ENCODE measurements at regions not wholly inside any gene's neighbourhood (a gene's known extent, or its start where the extent isn't known, plus 50 kb on each side); places are given as distances from the start of the nearest gene placed in this dataset.

DNA sequence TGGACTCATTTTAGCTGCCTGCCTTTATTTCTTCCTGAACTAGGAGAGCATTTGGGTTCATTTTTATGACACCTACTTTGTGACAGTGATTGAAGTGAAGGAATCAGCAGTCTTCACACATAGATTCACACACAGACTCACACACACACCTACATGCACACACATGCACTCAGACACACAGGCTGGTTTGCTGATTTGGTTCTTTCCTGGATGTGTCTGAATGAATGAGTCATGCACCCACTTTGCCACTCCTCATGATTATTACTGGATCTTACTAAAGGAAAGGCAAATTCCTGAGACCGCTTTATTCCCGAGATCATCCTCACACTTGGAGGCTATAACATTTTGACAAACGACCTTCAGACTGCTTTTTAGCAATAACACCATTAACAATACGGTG is 529.5 kb downstream of the AGTPBP1 start:
- FAIRE-seq (peak; percentile 99), DNase-seq (ENCODE audit: insufficient read length, low spot score) (peak; percentile 16)
- no peak for TF ChIP-seq POLR2A (IDR thresholded peaks at IDR 0.05; ENCODE audit: low read depth, low read length)

GRCh38 chr9:85208666-85209065 is 533.1 kb downstream of the AGTPBP1 start:
- TF ChIP-seq POLR2A (IDR thresholded peaks at IDR 0.05; ENCODE audit: low read depth, low read length) = no peak
- no peak for DNase-seq (ENCODE audit: insufficient read length, low spot score)
- FAIRE-seq = no peak

DNA sequence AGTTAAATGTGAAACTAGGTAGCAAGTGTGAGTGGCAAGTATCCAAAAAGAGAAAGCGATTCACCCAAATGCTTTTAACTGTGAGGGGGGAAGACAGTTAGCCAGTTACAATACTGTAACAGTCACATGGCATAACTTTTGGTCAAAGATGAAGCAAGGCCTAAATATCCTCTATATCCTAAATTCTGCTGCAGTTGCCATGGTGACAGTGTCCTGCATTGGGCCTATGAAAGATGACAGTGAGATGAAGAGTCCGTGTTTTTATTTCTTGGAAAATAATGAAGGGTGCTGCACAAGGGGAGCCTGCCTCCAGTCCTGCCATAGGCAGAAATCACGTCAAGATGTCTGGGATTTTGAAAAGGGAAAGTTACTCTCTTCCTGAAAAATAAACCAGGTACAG is 534.6 kb downstream of the NTRK2 start:
- FAIRE-seq (no peak), DNase-seq (ENCODE audit: insufficient read length, low spot score) (no peak)
- no peak for TF ChIP-seq POLR2A (IDR thresholded peaks at IDR 0.05; ENCODE audit: low read depth, low read length)

DNA sequence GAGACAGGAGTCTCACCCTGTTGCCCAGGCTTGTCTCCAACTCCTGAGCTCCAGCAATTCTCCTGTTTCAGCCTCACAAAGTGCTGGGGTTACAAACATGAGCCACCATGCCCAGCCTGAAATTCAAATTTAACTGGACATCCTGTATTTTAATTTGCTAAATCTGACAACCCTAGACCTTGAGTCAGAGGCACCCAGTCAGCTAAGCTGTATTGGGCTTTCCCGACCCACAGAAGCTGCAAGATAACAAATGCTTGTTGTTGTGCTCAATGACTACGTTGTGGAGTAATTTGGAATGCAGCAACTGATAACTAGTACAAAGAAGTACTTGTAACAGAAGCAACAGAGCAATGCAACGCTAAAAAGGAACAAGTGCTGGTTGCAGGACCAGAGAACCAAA is 533.1 kb downstream of the NTRK2 start:
- TF ChIP-seq POLR2A (IDR thresholded peaks at IDR 0.05; ENCODE audit: low read depth, low read length) = no peak
- FAIRE-seq (no peak), DNase-seq (ENCODE audit: insufficient read length, low spot score) (no peak)

GRCh38 chr9:85200726-85201404 is 531.3 kb downstream of the NTRK2 start:
- DNase-seq (ENCODE audit: insufficient read length, low spot score) (no peak), FAIRE-seq (no peak)
- TF ChIP-seq POLR2A (IDR thresholded peaks at IDR 0.05; ENCODE audit: low read depth, low read length) = no peak

GRCh38 chr9:85199866-85200495 is 530.5 kb downstream of the NTRK2 start:
- FAIRE-seq (no peak), DNase-seq (ENCODE audit: insufficient read length, low spot score) (no peak)
- TF ChIP-seq POLR2A (IDR thresholded peaks at IDR 0.05; ENCODE audit: low read depth, low read length) = no peak

- DNase-seq (ENCODE audit: insufficient read length, low spot score) = no peak
- TF ChIP-seq POLR2A (IDR thresholded peaks at IDR 0.05; ENCODE audit: low read depth, low read length) = no peak
- FAIRE-seq = no peak
Observed at GRCh38 chr9:85192750-85193149, 523.2 kb downstream of the NTRK2 start.

GRCh38 chr9:85186218-85186585 is 516.7 kb downstream of the NTRK2 start:
- FAIRE-seq = no peak
- TF ChIP-seq POLR2A (IDR thresholded peaks at IDR 0.05; ENCODE audit: low read depth, low read length) = no peak
- no peak for DNase-seq (ENCODE audit: insufficient read length, low spot score)

DNA sequence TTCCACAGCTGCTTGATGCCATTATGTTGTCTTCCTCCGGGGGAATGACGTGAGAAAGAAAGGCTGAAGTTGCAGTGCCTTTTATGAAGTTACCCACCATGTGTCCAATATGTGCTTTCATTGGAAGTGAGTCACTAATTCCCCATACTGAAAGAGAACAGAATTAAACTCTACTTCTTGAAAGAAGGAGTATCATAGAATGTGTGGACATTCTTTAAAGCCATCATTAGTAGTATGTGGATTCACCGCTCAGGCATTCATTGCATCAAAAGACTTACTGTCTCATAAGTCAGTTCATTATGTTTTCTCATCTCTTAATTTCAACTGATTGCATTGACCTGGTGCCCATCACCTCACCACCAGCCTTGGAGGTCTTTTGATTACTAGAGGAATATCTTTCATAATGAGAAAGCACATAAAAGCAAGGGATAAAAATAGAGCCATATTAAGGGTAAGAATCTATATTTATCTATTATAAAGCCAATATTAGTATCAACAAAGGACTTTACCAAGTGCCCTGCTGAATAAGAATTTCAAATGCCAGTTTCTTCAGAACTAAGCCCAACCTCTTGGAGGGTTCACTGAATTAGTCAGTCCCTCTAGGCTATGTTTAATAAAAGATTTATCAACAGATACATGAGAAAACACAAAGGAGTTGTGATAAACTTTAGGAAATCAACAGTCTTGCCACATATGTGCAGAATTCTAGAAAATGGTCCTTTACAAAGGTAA is 516.1 kb downstream of the NTRK2 start:
- TF ChIP-seq POLR2A (IDR thresholded peaks at IDR 0.05; ENCODE audit: low read depth, low read length) = no peak
- DNase-seq (ENCODE audit: insufficient read length, low spot score) = no peak
- no peak for FAIRE-seq

DNA sequence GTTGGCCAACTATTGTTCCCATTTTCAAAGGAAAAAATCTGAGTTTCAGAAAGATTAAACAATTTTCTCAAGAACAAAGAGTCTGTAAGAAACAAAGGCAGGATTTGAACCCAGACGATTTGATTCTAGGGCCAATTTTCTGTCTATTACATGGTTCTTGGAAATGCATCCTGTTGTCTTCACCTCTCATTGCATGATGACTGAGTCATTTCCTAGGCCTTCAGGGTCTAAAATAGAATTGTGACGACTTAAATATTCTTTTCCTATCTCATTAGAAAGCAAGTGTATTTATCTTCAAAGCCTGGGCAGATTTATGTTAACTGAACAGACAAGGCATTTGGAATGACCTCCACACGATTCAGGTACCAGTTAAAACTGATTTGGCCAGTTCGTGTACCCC is 512.9 kb downstream of the NTRK2 start:
- TF ChIP-seq POLR2A (IDR thresholded peaks at IDR 0.05; ENCODE audit: low read depth, low read length) = no peak
- FAIRE-seq = peak; percentile 11

GRCh38 chr9:85178474-85178873 is 508.9 kb downstream of the NTRK2 start:
- DNase-seq (ENCODE audit: insufficient read length, low spot score) = no peak
- no peak for TF ChIP-seq POLR2A (IDR thresholded peaks at IDR 0.05; ENCODE audit: low read depth, low read length)

More for the DNA sequence above, 512.9 kb downstream of the NTRK2 start:
- no peak for DNase-seq (ENCODE audit: insufficient read length, low spot score)

GRCh38 chr9:85173967-85174366 is 504.4 kb downstream of the NTRK2 start:
- peak; percentile 11 for FAIRE-seq

More at GRCh38 chr9:85178474-85178873, 508.9 kb downstream of the NTRK2 start:
- FAIRE-seq = no peak

DNA sequence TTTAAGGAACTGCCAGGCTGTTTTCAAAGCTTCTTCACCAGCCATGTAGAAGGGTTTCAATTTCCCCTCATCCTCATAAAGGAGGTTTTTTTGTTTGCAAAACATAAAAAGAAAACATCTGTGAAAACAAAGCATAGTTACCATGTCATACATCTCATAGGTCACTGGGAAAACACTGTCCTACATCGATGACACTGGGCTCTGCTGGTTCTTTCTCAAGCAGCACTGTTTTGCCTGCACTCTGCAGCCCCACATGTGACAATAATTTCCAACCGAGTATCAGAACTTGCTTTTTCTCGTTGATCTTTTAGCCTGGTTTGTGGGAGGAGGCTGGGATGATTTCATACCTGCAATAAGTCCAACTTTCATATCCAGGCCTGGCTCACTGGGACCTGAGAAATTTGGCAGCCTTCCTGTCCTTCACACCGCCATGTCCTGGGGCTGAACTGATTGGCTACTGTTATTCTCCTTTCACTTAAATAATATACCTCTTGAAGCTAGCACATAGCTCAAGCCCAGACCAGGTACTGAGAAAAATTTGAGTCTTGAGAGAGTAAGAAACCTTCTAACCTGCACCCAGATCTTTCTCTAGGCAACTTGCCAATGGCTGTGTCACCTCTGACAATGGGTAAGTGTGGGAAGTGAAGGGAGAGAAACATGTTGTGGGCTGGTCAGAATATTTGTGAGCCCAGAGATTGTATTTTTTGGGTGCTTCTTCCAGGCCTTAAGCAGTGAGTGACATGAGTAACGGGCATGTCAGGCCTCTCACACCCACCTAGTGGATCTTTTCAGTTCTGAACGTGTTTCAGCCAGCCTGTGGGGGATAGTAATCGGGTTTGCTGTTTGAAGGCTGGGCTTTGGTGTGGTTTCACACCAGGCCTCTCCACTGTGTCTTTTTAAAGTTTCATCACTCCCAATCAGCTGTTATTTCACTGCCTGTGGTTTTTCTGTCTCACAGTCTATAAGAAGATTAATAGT is 502.8 kb downstream of the NTRK2 start:
- FAIRE-seq (no peak), DNase-seq (ENCODE audit: insufficient read length, low spot score) (no peak)
- TF ChIP-seq POLR2A (IDR thresholded peaks at IDR 0.05; ENCODE audit: low read depth, low read length) = no peak

More at GRCh38 chr9:85173967-85174366, 504.4 kb downstream of the NTRK2 start:
- no peak for DNase-seq (ENCODE audit: insufficient read length, low spot score)
- TF ChIP-seq POLR2A (IDR thresholded peaks at IDR 0.05; ENCODE audit: low read depth, low read length) = no peak
